MG63 (cell line): ENCODE measurements at regions not wholly inside any gene's neighbourhood (a gene's known extent, or its start where the extent isn't known, plus 50 kb on each side); places are given as distances from the start of the nearest gene placed in this dataset.
A peak's percentile ranks its signal among the peaks of the same experiment; 100 is the strongest.

Source experiments
- DNase-seq: peaks from one replicate; pipeline ENCODE4 v3.0.0-alpha.2; 2020
- H3K27me3 ChIP-seq: fragments of 250-450 bp; sonication (Bioruptor Pico); 2 replicates; pipeline ENCODE4 v1.5.1; 2020; ENCODE audit warnings: mild to moderate bottlenecking, moderate library complexity
- H3K36me3 ChIP-seq: fragments of 250-450 bp; sonication (Bioruptor Pico); 2 replicates; pipeline ENCODE4 v1.5.1; 2020; ENCODE audit warnings: mild to moderate bottlenecking, moderate library complexity
- H3K4me3 ChIP-seq: fragments of 250-450 bp; sonication (Bioruptor Pico); 2 replicates; pipeline ENCODE4 v1.5.1; 2020; ENCODE audit warnings: mild to moderate bottlenecking, moderate library complexity
- H3K9me3 ChIP-seq: fragments of 250-450 bp; sonication (Bioruptor Pico); 2 replicates; pipeline ENCODE4 v1.5.1; 2020; ENCODE audit warnings: mild to moderate bottlenecking, moderate library complexity

- no peaks in the 10 kb centered on the region for H3K9me3 ChIP-seq
- H3K4me3 ChIP-seq, result no peak overlapping the region
- no peak for DNase-seq
- no peaks in the 10 kb centered on the region for H3K27me3 ChIP-seq
- H3K36me3 ChIP-seq, result no peaks in the 10 kb centered on the region
These were observed 136.4 kb upstream of the DEPDC1 start for GRCh38 chr1:68633141-68633919.

DNA sequence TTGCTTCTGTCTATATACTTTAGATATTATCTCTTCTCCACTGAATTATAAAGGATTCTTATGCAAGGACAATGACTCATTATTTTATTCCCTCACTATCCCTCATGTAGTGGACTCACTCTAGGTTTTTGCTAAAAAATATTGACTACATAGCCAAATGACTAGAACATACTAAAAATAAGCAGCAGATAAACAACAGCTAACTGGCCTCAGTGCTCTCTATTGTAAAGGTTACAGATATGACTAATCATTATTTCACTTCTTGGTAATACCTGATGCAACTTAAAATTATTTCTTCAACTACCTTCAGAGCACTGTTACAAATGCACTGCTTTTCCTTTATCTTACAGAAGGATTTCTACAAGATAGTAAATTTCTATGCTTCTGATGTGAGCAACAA is 147.6 kb upstream of the DEPDC1 start:
- Histone ChIP-seq H3K9me3 (no peaks in the 10 kb centered on the region), H3K36me3 (no peaks in the 10 kb centered on the region), H3K27me3 (peaks cover 2% of the 10 kb centered on the region; the same call in 1 of the 2 replicates), H3K4me3 (no peak overlapping the region)
- no peak for DNase-seq

- no peaks in the 10 kb centered on the region for H3K36me3 ChIP-seq
- H3K9me3 ChIP-seq, result no peaks in the 10 kb centered on the region
- no peak for DNase-seq
- H3K4me3 ChIP-seq, result no peak overlapping the region
- no peaks in the 10 kb centered on the region for H3K27me3 ChIP-seq
These were observed 154.2 kb upstream of the DEPDC1 start for GRCh38 chr1:68651115-68651514.

GRCh38 chr1:68653882-68654281 is 157.0 kb upstream of the DEPDC1 start:
- Histone ChIP-seq H3K4me3 (no peak overlapping the region), H3K9me3 (no peaks in the 10 kb centered on the region), H3K27me3 (no peaks in the 10 kb centered on the region), H3K36me3 (no peaks in the 10 kb centered on the region)
- DNase-seq, result no peak

DNA sequence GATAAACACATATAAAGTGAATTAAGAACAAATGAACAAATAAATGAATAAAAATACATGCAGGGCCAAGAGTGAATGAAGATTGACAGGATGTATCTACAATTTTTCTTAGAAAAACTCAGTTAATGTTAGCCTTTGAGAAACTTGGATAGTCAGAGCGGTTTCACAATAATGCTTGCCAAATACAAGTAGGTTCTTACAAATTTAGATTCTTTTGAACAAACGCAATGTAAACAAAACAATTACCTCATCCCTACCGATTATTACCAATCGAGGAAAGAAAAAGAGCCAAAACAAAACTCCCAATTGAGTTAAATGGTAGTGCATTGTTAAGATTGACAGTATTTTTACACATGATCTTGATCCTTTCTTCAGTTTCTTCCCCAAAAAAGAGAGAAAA is 176.9 kb upstream of the DEPDC1 start:
- Histone ChIP-seq H3K9me3 (no peaks in the 10 kb centered on the region), H3K4me3 (no peak overlapping the region)
- DNase-seq, result no peak

GRCh38 chr1:68675336-68675735 is 178.5 kb upstream of the DEPDC1 start:
- H3K9me3 ChIP-seq, result no peaks in the 10 kb centered on the region
- H3K27me3 ChIP-seq, result no peaks in the 10 kb centered on the region
- H3K4me3 ChIP-seq, result no peak overlapping the region
- H3K36me3 ChIP-seq, result no peaks in the 10 kb centered on the region
- DNase-seq, result no peak

More for the DNA sequence above, 176.9 kb upstream of the DEPDC1 start:
- H3K36me3 ChIP-seq, result no peaks in the 10 kb centered on the region
- H3K27me3 ChIP-seq, result no peaks in the 10 kb centered on the region

GRCh38 chr1:68677684-68678351 is 180.9 kb upstream of the DEPDC1 start:
- Histone ChIP-seq H3K9me3 (no peaks in the 10 kb centered on the region), H3K4me3 (no peak overlapping the region)
- no peak for DNase-seq

GRCh38 chr1:68696221-68696620 is 199.3 kb upstream of the DEPDC1 start:
- DNase-seq, result no peak
- Histone ChIP-seq H3K9me3 (no peaks in the 10 kb centered on the region), H3K4me3 (no peak overlapping the region), H3K36me3 (no peaks in the 10 kb centered on the region), H3K27me3 (no peaks in the 10 kb centered on the region; the same call in 1 of the 2 replicates)

More at GRCh38 chr1:68677684-68678351, 180.9 kb upstream of the DEPDC1 start:
- H3K27me3 ChIP-seq, result no peaks in the 10 kb centered on the region
- no peaks in the 10 kb centered on the region for H3K36me3 ChIP-seq

DNA sequence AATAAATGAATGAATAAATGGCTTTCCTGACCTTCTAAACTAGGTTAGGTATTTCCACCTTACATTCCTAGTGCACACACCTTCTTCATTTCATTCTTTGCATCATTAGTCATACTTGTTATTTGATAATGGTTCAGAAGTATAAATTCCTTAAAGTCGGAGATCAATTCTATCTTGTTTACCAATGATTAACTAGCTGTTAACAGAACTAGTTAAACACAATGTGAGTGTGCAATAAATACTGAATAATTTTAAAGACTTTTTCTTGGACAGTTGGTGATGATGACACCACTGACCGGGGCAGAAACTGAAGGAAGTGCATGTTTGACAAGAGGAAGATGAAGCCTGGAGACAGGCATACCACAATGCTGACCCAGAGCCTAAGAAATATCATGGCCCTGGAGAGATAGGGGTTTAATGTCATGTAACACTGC is 207.1 kb upstream of the DEPDC1 start:
- Histone ChIP-seq H3K27me3 (no peaks in the 10 kb centered on the region), H3K9me3 (no peaks in the 10 kb centered on the region), H3K4me3 (no peak overlapping the region), H3K36me3 (no peaks in the 10 kb centered on the region)
- DNase-seq, result no peak

DNA sequence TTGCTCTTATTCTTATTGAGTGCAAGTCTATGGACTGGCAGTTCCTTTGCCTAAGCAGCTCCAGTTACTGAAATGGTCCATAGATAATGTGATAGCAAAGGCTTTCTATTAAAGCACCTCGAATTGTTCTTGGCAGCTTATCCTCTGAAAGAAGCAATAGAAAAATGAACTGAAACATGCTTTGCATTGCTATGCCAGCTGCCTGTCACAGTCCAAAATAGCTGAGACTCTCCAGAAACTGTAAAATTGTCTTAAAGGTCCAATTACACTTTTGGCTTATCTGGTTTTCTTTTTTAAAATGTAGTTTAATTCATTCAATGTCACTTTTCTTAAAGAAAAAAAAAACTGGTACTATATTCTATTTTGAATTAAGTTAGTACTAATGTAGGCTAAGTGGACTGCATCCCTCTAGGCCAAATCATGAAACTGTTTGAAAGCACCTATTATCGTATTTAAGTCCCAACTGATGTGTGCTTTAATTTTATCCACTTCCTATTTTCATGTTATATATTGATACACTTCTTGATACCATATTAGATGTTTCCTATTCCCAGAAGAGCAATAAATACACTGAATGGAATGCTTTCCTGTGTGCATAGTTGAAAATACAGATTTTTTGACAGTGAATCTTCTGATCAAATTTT is 208.0 kb upstream of the DEPDC1 start:
- no peaks in the 10 kb centered on the region for H3K36me3 ChIP-seq
- H3K9me3 ChIP-seq, result no peaks in the 10 kb centered on the region
- no peak overlapping the region for H3K4me3 ChIP-seq
- no peaks in the 10 kb centered on the region for H3K27me3 ChIP-seq
- DNase-seq, result no peak

DNA sequence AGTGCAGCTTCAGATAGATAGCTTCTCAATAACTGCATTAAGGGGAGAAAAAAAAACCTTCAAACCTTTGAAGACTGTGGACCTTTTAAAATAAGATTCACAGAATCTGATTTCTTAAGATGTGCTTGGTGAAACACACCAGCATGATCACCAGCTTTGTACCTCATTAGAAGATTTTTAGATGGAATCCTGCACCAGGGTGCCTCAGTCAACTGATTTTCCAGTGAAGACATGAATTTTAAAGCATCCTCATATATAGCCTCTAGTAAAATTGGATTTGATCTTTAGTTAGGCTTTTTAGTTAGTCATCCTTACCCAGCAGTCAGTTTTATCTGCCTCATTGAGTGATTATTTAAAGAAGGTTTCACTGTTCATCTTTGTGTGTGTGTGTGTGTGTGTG is 208.6 kb upstream of the DEPDC1 start:
- H3K36me3 ChIP-seq, result no peaks in the 10 kb centered on the region
- no peaks in the 10 kb centered on the region for H3K9me3 ChIP-seq
- H3K4me3 ChIP-seq, result no peak overlapping the region
- DNase-seq, result no peak
- no peaks in the 10 kb centered on the region for H3K27me3 ChIP-seq

- no peak overlapping the region for H3K4me3 ChIP-seq
- H3K36me3 ChIP-seq, result no peaks in the 10 kb centered on the region
- no peaks in the 10 kb centered on the region for H3K9me3 ChIP-seq
- no peak for DNase-seq
- no peaks in the 10 kb centered on the region for H3K27me3 ChIP-seq
These were observed 209.9 kb upstream of the DEPDC1 start for GRCh38 chr1:68706639-68707317.

DNA sequence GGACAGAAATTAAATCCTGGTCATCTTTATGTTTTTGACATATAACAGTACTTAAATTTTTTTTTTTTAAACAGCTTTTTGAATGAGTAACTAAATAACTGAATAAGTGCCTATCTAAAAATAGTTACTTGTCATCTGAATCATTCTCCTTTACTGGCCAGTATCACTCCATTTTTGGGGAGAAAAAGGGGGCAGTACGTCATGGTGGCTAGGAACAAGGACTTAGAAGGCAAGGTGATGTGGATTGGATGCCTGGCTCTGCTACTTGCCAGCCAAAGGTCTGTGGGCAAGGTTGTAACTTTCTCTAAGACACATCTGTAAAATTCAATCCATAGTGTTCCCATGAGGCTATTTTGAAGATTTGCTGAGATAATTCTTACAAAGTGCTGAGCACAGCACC is 220.4 kb upstream of the DEPDC1 start:
- no peak for DNase-seq
- H3K27me3 ChIP-seq, result no peaks in the 10 kb centered on the region
- no peaks in the 10 kb centered on the region for H3K9me3 ChIP-seq
- H3K36me3 ChIP-seq, result no peaks in the 10 kb centered on the region
- no peak overlapping the region for H3K4me3 ChIP-seq

- no peak for DNase-seq
- no peaks in the 10 kb centered on the region for H3K9me3 ChIP-seq
- H3K4me3 ChIP-seq, result no peak overlapping the region
- no peaks in the 10 kb centered on the region for H3K27me3 ChIP-seq
- no peaks in the 10 kb centered on the region for H3K36me3 ChIP-seq
These were observed 223.6 kb upstream of the DEPDC1 start for GRCh38 chr1:68720476-68720875.

- H3K4me3 ChIP-seq, result no peak overlapping the region
- H3K36me3 ChIP-seq, result no peaks in the 10 kb centered on the region
- DNase-seq, result no peak
These were observed 226.9 kb upstream of the DEPDC1 start for GRCh38 chr1:68723791-68724190.

DNA sequence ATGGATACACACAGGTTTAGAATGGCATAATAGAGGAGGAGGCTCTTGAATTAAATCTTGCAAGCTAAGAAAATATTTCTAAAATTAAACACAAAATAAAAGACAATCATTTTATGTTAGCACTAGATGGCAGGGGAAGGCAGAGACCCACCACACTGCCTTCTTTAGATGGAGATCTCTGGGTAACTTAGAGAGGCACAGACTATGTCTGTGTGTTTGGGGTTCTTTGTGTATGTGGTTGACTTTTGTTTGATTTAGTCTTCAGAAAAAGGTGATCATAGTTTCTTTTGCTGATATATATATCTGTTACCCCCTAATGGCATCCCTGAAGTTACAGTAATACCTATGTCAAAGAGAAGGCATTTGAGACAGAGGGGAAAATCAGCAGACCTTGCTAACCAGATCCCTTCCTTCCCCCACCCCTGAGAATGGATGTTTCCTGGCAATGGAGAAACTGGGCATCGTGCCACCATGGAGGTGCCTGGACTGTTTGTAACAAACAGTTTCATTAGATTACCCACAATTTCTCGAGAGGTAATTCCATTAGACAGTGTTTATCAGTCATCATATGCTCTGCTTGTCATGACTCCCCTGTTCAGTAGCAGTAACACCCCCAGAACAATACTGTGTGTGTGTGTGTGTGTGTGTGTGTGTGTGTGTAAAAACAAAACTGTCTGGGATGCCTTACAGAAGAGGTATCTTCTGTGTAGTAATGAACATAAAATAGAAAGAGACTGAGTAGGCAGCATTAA is 228.3 kb upstream of the DEPDC1 start:
- Histone ChIP-seq H3K36me3 (no peaks in the 10 kb centered on the region), H3K27me3 (no peaks in the 10 kb centered on the region), H3K4me3 (no peak overlapping the region), H3K9me3 (no peaks in the 10 kb centered on the region)
- peak; percentile 2 for DNase-seq

More at GRCh38 chr1:68723791-68724190, 226.9 kb upstream of the DEPDC1 start:
- H3K27me3 ChIP-seq, result no peaks in the 10 kb centered on the region
- H3K9me3 ChIP-seq, result no peaks in the 10 kb centered on the region
